Right atrium auricular region (tissue), 2 donors: ENCODE measurements at regions not wholly inside any gene's neighbourhood (a gene's known extent, or its start where the extent isn't known, plus 50 kb on each side); places are given as distances from the start of the nearest gene placed in this dataset.
"Not testable (repeated sequence)": the region's sequence is repeated elsewhere in the genome, so short reads cannot be mapped to it uniquely, and the experiment has no call there.

Source experiments
- DNase-seq: peaks from one replicate; pipeline ENCODE4 v3.0.0-alpha.2; 2019; ENCODE audit warnings: low spot score
- H3K27ac ChIP-seq, 2 donors: fragments of 200-600 bp; sonication (generic); 1 replicate in 1 of 2; 2 replicates in 1 of 2; pipeline ENCODE4 v1.5.1; 2016 to 2019
- H3K27me3 ChIP-seq, 2 donors: fragments of 200-600 bp; sonication (generic); one replicate each; pipeline versions ENCODE4 v1.5.1 to v1.6.0; 2017 to 2019
- H3K36me3 ChIP-seq: fragments of 200-600 bp; sonication (generic); one replicate; pipeline ENCODE4 v1.5.1; 2016
- H3K4me1 ChIP-seq, 2 donors: fragments of 200-600 bp; sonication (generic); one replicate each; pipeline versions ENCODE4 v1.5.1 to v1.6.0; 2017 to 2019
- H3K4me3 ChIP-seq, 2 donors: fragments of 200-600 bp; sonication (generic); 1 replicate in 1 of 2; 2 replicates in 1 of 2; pipeline ENCODE4 v1.5.1; 2017 to 2019; ENCODE audit warnings: mild to moderate bottlenecking in 1 of 2, moderate library complexity in 1 of 2
- H3K9me3 ChIP-seq, 2 donors: fragments of 200-600 bp; sonication (generic); one replicate each; pipeline ENCODE4 v1.5.1; 2019
- CTCF ChIP-seq, 2 donors: fragments of 200-600 bp; sonication (generic); IDR thresholded peaks; one replicate each; pipeline ENCODE4 v1.5.1; 2019; ENCODE audit warnings: antibody characterized with exemption in 2 of 2

- no peak for TF ChIP-seq CTCF (IDR thresholded peaks at IDR 0.05)
- Histone ChIP-seq H3K27ac (no peak overlapping the region), H3K9me3 (no peaks in the 10 kb centered on the region), H3K36me3 (no peaks in the 10 kb centered on the region), H3K4me3 (no peak overlapping the region), H3K27me3 (no peaks in the 10 kb centered on the region), H3K4me1 (no peaks in the 10 kb centered on the region)
- no peak for DNase-seq
Measured at GRCh38 chr18:38789141-38789540, 1223.5 kb upstream of the CELF4 start.

GRCh38 chr18:38786906-38787305 is 1221.3 kb upstream of the CELF4 start:
- Histone ChIP-seq H3K27me3 (no peaks in the 10 kb centered on the region), H3K4me3 (no peak overlapping the region), H3K4me1 (no peaks in the 10 kb centered on the region), H3K36me3 (no peaks in the 10 kb centered on the region), H3K9me3 (no peaks in the 10 kb centered on the region), H3K27ac (no peak overlapping the region)
- DNase-seq, result no peak
- no peak for TF ChIP-seq CTCF (IDR thresholded peaks at IDR 0.05)

GRCh38 chr18:38771620-38772019 is 1206.0 kb upstream of the CELF4 start:
- not testable (repeated sequence) for H3K27me3 ChIP-seq, H3K4me1 ChIP-seq, H3K27ac ChIP-seq, H3K36me3 ChIP-seq, H3K9me3 ChIP-seq, DNase-seq, H3K4me3 ChIP-seq

GRCh38 chr18:38768504-38768903 is 1202.9 kb upstream of the CELF4 start:
- Histone ChIP-seq H3K4me3 (no peak overlapping the region), H3K36me3 (no peaks in the 10 kb centered on the region), H3K4me1 (no peaks in the 10 kb centered on the region), H3K27me3 (no peaks in the 10 kb centered on the region), H3K9me3 (no peaks in the 10 kb centered on the region), H3K27ac (no peak overlapping the region)
- DNase-seq, result no peak
- TF ChIP-seq CTCF (IDR thresholded peaks at IDR 0.05), result no peak

- DNase-seq, result no peak
- Histone ChIP-seq H3K27ac (no peak overlapping the region), H3K4me1 (no peaks in the 10 kb centered on the region), H3K27me3 (no peaks in the 10 kb centered on the region), H3K36me3 (no peaks in the 10 kb centered on the region), H3K9me3 (no peaks in the 10 kb centered on the region), H3K4me3 (no peak overlapping the region)
- no peak for TF ChIP-seq CTCF (IDR thresholded peaks at IDR 0.05)
Measured at GRCh38 chr18:38759457-38759856, 1193.9 kb upstream of the CELF4 start.

GRCh38 chr18:38756436-38756835 is 1190.8 kb upstream of the CELF4 start:
- Histone ChIP-seq H3K4me3 (no peak overlapping the region), H3K27ac (no peak overlapping the region), H3K27me3 (no peaks in the 10 kb centered on the region), H3K9me3 (no peaks in the 10 kb centered on the region), H3K4me1 (no peaks in the 10 kb centered on the region), H3K36me3 (no peaks in the 10 kb centered on the region)
- TF ChIP-seq CTCF (IDR thresholded peaks at IDR 0.05), result no peak
- no peak for DNase-seq
